Mesenchymal stem cell (in vitro differentiated cells and primary cell): ENCODE measurements at regions not wholly inside any gene's neighbourhood (a gene's known extent, or its start where the extent isn't known, plus 50 kb on each side); places are given as distances from the start of the nearest gene placed in this dataset.

Source experiments
- DNase-seq: peaks from one replicate; pipeline ENCODE4 v3.0.0-alpha.2; 2013
- H2AFZ ChIP-seq: one replicate; pipeline ENCODE4 v1.6.1; 2013; ENCODE audit warnings: low read depth, mild to moderate bottlenecking, control low read depth, inconsistent platforms, low read length, moderate library complexity
- H2AK5ac ChIP-seq: 2 replicates; pipeline ENCODE4 v1.6.1; 2013; ENCODE audit warnings: low read length, moderate library complexity, mild to moderate bottlenecking, inconsistent platforms; ENCODE audit not compliant: severe bottlenecking
- H2BK120ac ChIP-seq: one replicate; pipeline ENCODE4 v1.6.1; 2013; ENCODE audit warnings: low read depth, mild to moderate bottlenecking, inconsistent platforms, low read length, moderate library complexity
- H2BK12ac ChIP-seq, 2 experiments: one replicate each; pipeline ENCODE4 v1.6.1; 2013; ENCODE audit warnings: inconsistent platforms in 2 of 2, low read length in 2 of 2, mild to moderate bottlenecking in 2 of 2, moderate library complexity in 2 of 2, control low read depth in 1 of 2
- H2BK15ac ChIP-seq: one replicate; pipeline ENCODE4 v1.6.1; 2013; ENCODE audit warnings: mild to moderate bottlenecking, low read depth, inconsistent platforms; ENCODE audit not compliant: poor library complexity, severe bottlenecking
- H2BK5ac ChIP-seq: 2 replicates; pipeline ENCODE4 v1.6.1; 2013; ENCODE audit warnings: low read depth, mild to moderate bottlenecking, low read length, control low read depth, inconsistent platforms; ENCODE audit not compliant: poor library complexity, severe bottlenecking
- H3K14ac ChIP-seq, 2 experiments: one replicate each; pipeline ENCODE4 v1.6.1; 2013; ENCODE audit warnings: inconsistent platforms in 2 of 2, low read length in 2 of 2, control low read depth in 1 of 2, mild to moderate bottlenecking in 1 of 2, moderate library complexity in 1 of 2
- H3K18ac ChIP-seq, 2 experiments: one replicate each; pipeline ENCODE4 v1.6.1; 2013; ENCODE audit warnings: inconsistent platforms in 2 of 2, low read length in 2 of 2, control low read depth in 1 of 2, low read depth in 1 of 2, mild to moderate bottlenecking in 1 of 2
- H3K23ac ChIP-seq, 2 experiments: one replicate each; pipeline ENCODE4 v1.6.1; 2013; ENCODE audit warnings: inconsistent platforms in 2 of 2, low read length in 2 of 2, mild to moderate bottlenecking in 2 of 2, moderate library complexity in 2 of 2, control low read depth in 1 of 2
- H3K27ac ChIP-seq: 2 replicates; pipeline ENCODE4 v1.5.1; 2013; ENCODE audit warnings: mild to moderate bottlenecking, moderate library complexity, low read length, control low read depth, inconsistent platforms; ENCODE audit not compliant: poor library complexity, severe bottlenecking
- H3K27me3 ChIP-seq, 2 experiments: 2 replicates each; pipeline versions ENCODE4 v1.6.1 to v1.7.0; 2013; ENCODE audit warnings: low read length in 2 of 2, mild to moderate bottlenecking in 2 of 2, moderate library complexity in 2 of 2, control low read depth in 1 of 2, inconsistent platforms in 1 of 2; ENCODE audit not compliant: control insufficient read depth in 1 of 2, insufficient read depth in 1 of 2
- H3K36me3 ChIP-seq, 2 experiments: 2 replicates each; pipeline versions ENCODE4 v1.6.1 to v1.7.0; 2013; ENCODE audit warnings: low read length in 2 of 2, control low read depth in 1 of 2, inconsistent platforms in 1 of 2, low read depth in 1 of 2, mild to moderate bottlenecking in 1 of 2; ENCODE audit not compliant: insufficient read depth in 2 of 2, control insufficient read depth in 1 of 2
- H3K4ac ChIP-seq, 2 experiments: one replicate each; pipeline ENCODE4 v1.6.1; 2013; ENCODE audit warnings: inconsistent platforms in 2 of 2, low read length in 2 of 2, mild to moderate bottlenecking in 2 of 2, moderate library complexity in 2 of 2, control low read depth in 1 of 2, low read depth in 1 of 2
- H3K4me1 ChIP-seq: 2 replicates; pipeline ENCODE4 v1.6.1; 2013; ENCODE audit warnings: low read depth, low read length, control low read depth; ENCODE audit not compliant: control insufficient read depth, insufficient read depth
- H3K4me2 ChIP-seq: 2 replicates; pipeline ENCODE4 v1.6.1; 2013; ENCODE audit warnings: low read length, mild to moderate bottlenecking, inconsistent platforms; ENCODE audit not compliant: poor library complexity, severe bottlenecking
- H3K4me3 ChIP-seq, 2 experiments: 2 replicates each; pipeline versions ENCODE4 v1.5.1 to v1.7.0; 2013; ENCODE audit warnings: low read length in 2 of 2, mild to moderate bottlenecking in 2 of 2, control low read depth in 1 of 2, low read depth in 1 of 2; ENCODE audit not compliant: insufficient read depth in 1 of 2
- H3K79me1 ChIP-seq: replicated peaks from 2 replicates; pipeline ENCODE4 v1.6.1; 2013; ENCODE audit warnings: mild to moderate bottlenecking, control low read depth, low read length, inconsistent platforms; ENCODE audit not compliant: poor library complexity, severe bottlenecking
- H3K9ac ChIP-seq: 2 replicates; pipeline ENCODE4 v1.7.0; 2013; ENCODE audit warnings: mild to moderate bottlenecking, low read length, moderate library complexity
- H3K9me3 ChIP-seq: 2 replicates; pipeline ENCODE4 v1.7.0; 2013; ENCODE audit warnings: mild to moderate bottlenecking, low read length; ENCODE audit not compliant: control insufficient read depth
- H4K8ac ChIP-seq: one replicate; pipeline ENCODE4 v1.6.1; 2013; ENCODE audit warnings: inconsistent platforms, mild to moderate bottlenecking, low read length, moderate library complexity
- H4K91ac ChIP-seq: one replicate; pipeline ENCODE4 v1.6.1; 2013; ENCODE audit warnings: mild to moderate bottlenecking, low read length, inconsistent platforms
- WGBS: methylation state at CpG from one replicate; pipeline ENCODE4 v1.1.7; 2013; ENCODE audit warnings: mixed read lengths; 5-methylcytosine and 5-hydroxymethylcytosine counted together

DNA sequence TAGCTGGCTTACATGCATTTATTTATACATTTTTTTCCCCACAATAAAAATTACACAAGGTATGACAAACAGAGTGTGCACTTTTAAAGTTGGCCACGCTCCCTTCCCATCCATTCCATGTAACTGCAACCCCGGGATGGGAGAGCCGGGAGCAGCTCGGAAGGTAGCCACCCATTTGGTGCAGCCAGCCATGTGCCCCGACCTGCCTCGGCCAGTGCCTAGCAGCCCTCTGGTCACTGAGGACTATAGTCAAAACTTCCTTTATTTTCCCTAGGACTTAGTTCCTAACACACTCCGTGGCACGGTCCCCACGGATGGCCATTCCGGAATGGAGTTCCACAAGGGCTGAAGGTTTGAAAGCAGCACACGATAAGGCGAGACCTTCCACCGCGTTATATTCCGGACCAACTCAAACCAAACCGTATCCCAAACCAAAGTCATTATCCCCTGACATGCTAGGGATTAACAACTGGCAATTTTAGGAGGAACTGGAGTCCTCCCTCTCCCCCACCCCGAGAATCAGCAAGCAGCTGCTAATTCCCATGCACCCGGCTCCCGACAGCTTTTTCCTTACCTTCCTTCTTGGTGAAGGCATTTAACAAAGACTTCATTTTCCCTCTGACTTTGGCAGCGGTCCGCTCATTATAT, 426.4 kb downstream of the SHANK2 start:
- no peaks in the 10 kb centered on the region for H3K36me3 ChIP-seq
- H2BK15ac ChIP-seq = no peak overlapping the region
- no peak overlapping the region for H2AFZ ChIP-seq
- H3K23ac ChIP-seq = no peak overlapping the region
- no peak overlapping the region for H2AK5ac ChIP-seq
- H3K9me3 ChIP-seq = no peaks in the 10 kb centered on the region
- H2BK12ac ChIP-seq = no peak overlapping the region
- H4K91ac ChIP-seq = no peak overlapping the region
- H2BK120ac ChIP-seq = no peak overlapping the region
- peak overlapping the region; percentile 23 for H3K9ac ChIP-seq
- WGBS = 85% methylated on average over 21 of the region's 21 CpGs
- no peaks in the 10 kb centered on the region for H3K4me1 ChIP-seq
- no peaks in the 10 kb centered on the region for H3K79me1 ChIP-seq
- H2BK5ac ChIP-seq = no peak overlapping the region
- H3K4me2 ChIP-seq = no peak overlapping the region
- H3K27me3 ChIP-seq = peaks cover 0 to 48% of the 10 kb centered on the region in 2 experiments
- H3K4me3 ChIP-seq = peak overlapping the region in 1 of 2 experiments; percentile 70
- no peak overlapping the region for H4K8ac ChIP-seq
- DNase-seq = no peak
- no peak overlapping the region for H3K18ac ChIP-seq
- H3K14ac ChIP-seq = no peak overlapping the region
- H3K27ac ChIP-seq = no peak overlapping the region
- no peak overlapping the region for H3K4ac ChIP-seq

- no peaks in the 10 kb centered on the region for H3K36me3 ChIP-seq
- no peak overlapping the region for H2AK5ac ChIP-seq
- H3K27me3 ChIP-seq = peaks cover 0 to 54% of the 10 kb centered on the region in 2 experiments
- no peak overlapping the region for H2AFZ ChIP-seq
- H2BK5ac ChIP-seq = no peak overlapping the region
- H3K9me3 ChIP-seq = no peaks in the 10 kb centered on the region
- no peak overlapping the region for H3K4ac ChIP-seq
- no peaks in the 10 kb centered on the region for H3K79me1 ChIP-seq
- peak overlapping the region in 1 of 2 experiments; percentile 70 for H3K4me3 ChIP-seq
- H3K4me1 ChIP-seq = no peaks in the 10 kb centered on the region
- no peak overlapping the region for H3K27ac ChIP-seq
- no peak overlapping the region for H4K8ac ChIP-seq
- no peak for DNase-seq
- H3K14ac ChIP-seq = no peak overlapping the region
- H3K9ac ChIP-seq = peak overlapping the region; percentile 32
- H3K18ac ChIP-seq = no peak overlapping the region
- no peak overlapping the region for H2BK15ac ChIP-seq
- H4K91ac ChIP-seq = no peak overlapping the region
- no peak overlapping the region for H3K23ac ChIP-seq
- H2BK12ac ChIP-seq = no peak overlapping the region
- H3K4me2 ChIP-seq = no peak overlapping the region
- H2BK120ac ChIP-seq = no peak overlapping the region
- WGBS = 80% methylated on average over 31 of the region's 35 CpGs
These were observed 425.6 kb downstream of the SHANK2 start for GRCh38 chr11:70826541-70827335.

DNA sequence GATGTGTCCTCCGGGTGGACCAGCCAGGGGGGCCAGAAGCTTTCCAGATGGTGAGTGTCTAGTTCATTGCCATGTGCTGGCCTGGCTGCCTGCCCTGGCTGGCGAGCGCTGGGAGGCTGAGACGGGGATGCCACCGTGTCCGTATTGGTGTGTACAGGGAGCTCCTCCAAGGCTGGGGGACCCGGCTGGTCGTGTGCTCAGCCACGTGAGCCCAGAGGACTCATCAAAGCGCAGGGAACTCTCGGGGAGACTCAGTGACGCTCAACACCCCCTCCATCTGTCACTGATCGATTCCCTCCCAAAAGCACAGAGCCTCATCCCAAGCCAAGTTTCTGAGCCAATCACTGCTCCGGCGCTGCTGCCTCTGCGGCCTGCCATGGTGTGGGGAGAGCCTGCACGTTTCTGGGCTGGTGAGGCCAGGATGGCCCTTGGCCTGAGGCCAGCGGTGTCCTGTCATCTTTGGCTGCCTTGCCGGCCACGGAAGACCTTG, 423.7 kb downstream of the SHANK2 start:
- H2BK120ac ChIP-seq = no peak overlapping the region
- no peak overlapping the region for H2BK12ac ChIP-seq
- H3K79me1 ChIP-seq = no peaks in the 10 kb centered on the region
- H4K8ac ChIP-seq = no peak overlapping the region
- H3K14ac ChIP-seq = no peak overlapping the region
- H3K27ac ChIP-seq = no peak overlapping the region
- H3K4ac ChIP-seq = no peak overlapping the region
- H3K23ac ChIP-seq = no peak overlapping the region
- H3K36me3 ChIP-seq = no peaks in the 10 kb centered on the region
- H3K27me3 ChIP-seq = peaks cover 0 to 65% of the 10 kb centered on the region in 2 experiments
- H3K9me3 ChIP-seq = no peaks in the 10 kb centered on the region
- no peak overlapping the region for H3K18ac ChIP-seq
- H4K91ac ChIP-seq = no peak overlapping the region
- H3K4me3 ChIP-seq = no peak overlapping the region
- no peak overlapping the region for H2AFZ ChIP-seq
- no peak overlapping the region for H3K4me2 ChIP-seq
- H3K9ac ChIP-seq = no peak overlapping the region
- H2AK5ac ChIP-seq = no peak overlapping the region
- DNase-seq = no peak
- no peak overlapping the region for H2BK5ac ChIP-seq
- no peak overlapping the region for H2BK15ac ChIP-seq
- 90% methylated on average over 20 of the region's 20 CpGs for WGBS
- no peaks in the 10 kb centered on the region for H3K4me1 ChIP-seq

DNA sequence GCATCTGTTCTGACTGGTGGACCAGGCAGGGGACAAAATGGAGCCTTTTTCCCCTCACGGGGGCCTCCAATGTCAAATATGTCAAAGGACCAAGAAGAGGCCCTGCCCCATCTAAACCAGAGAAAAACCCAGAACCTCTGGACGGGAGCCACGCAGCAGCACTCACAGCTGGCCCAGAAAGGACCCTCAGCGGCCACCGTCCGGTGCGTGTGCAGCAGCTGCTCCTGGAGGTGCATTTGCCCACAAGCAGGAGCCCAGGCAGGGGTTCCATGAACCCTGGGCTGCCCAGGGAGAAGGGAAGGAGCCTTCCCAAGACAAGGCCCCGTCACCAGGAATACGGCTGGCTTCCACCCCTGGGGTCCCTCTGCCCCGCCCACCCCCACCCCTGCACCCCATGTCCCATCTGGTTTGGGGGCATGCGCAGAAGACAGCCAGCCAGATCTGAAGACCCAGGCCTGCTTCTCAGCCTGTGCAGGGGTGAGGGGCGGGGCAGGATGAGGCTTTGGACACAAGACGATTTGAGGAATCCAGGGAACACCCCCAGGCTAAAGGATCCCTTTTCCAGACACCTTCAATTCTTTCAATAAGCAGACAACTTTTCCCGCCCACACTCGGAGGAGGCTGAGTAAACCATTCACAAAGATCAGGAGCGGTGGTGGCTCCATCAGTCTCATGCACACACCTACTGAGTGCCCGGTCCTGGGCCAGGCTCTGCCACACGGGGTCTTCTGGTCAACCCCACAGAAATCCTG, 423.1 kb downstream of the SHANK2 start:
- Histone ChIP-seq H2AFZ (no peak overlapping the region), H2BK5ac (no peak overlapping the region), H2BK120ac (no peak overlapping the region), H4K91ac (no peak overlapping the region), H3K9ac (no peak overlapping the region), H2BK15ac (no peak overlapping the region), H2BK12ac (no peak overlapping the region), H4K8ac (no peak overlapping the region), H3K27me3 (peaks cover 0 to 59% of the 10 kb centered on the region in 2 experiments), H3K9me3 (no peaks in the 10 kb centered on the region), H3K79me1 (no peaks in the 10 kb centered on the region), H3K27ac (no peak overlapping the region), H3K14ac (no peak overlapping the region), H3K18ac (no peak overlapping the region), H3K36me3 (no peaks in the 10 kb centered on the region), H3K23ac (no peak overlapping the region), H2AK5ac (no peak overlapping the region), H3K4me2 (no peak overlapping the region), H3K4me1 (no peaks in the 10 kb centered on the region), H3K4me3 (no peak overlapping the region), H3K4ac (no peak overlapping the region)
- WGBS = 87% methylated on average over 18 of the region's 18 CpGs
- DNase-seq = no peak
